GM21360 (cell line): ENCODE measurements at regions not wholly inside any gene's neighbourhood (a gene's known extent, or its start where the extent isn't known, plus 50 kb on each side); places are given as distances from the start of the nearest gene placed in this dataset.

Experiments used
- ATAC-seq: cut with Tn5 transposase; IDR thresholded peaks from one replicate; pipeline ENCODE4 v1.9.1; 2021; ENCODE audit warnings: mild to moderate bottlenecking, moderate library complexity; ENCODE audit not compliant: unreplicated experiment

DNA sequence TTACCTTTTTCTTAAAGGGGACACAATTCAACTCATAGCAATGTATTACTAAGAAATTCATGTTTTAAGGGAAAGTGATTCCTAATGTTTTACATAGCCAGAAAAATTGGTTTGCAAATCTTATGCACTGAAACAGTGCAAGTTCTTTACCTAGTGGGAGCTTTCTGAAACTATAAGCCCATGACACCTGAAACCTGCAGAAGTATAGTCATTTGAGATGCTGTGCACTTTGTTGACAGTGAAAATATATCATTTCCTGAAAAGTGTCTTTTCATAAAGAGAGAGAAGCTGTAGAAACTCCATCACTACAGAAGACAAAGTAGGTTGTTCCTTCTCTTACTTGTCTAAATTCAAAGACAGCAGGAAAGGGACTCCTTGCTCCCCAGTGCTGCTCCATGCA, 517.1 kb downstream of the LMO7 start:
- ATAC-seq: no peak

DNA sequence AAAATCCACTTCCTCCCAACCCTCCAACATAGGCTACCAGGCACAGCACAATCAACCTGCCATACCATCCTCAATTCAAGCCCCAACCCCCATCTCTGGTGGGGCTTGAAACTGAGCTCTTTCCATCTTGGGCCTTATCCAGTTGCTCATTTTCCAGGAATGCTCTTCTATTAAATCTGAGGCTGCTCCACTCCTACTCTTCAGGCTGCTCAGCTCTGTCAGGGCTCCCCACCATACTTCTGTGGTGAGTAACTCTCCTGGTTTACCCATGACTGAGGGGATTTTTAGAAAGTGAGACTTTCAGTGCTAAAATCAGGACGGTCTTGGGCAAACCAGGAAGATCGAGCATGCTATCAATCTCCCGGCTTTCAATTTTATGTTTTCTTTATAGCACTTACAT, 512.8 kb downstream of the LMO7 start:
- ATAC-seq: no peak

DNA sequence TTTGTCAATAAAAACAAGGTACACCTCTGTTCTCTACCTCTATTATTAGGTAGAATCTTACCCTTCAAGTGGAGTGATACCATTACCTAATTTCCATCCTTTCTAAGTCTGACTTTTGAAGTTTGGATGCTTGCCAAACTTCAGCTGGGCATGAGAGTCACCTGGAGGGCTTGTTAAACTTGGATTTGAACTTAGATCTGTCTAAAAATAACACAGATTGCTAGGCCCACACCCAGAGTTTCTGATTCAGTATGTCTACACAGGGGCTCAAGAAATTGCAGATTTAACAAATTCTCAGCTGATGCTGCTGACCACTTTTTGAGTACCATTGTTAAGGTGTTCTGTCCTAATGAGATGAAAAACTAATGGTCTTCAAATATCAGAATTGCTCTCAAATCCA, 512.2 kb downstream of the LMO7 start:
- ATAC-seq: no peak

DNA sequence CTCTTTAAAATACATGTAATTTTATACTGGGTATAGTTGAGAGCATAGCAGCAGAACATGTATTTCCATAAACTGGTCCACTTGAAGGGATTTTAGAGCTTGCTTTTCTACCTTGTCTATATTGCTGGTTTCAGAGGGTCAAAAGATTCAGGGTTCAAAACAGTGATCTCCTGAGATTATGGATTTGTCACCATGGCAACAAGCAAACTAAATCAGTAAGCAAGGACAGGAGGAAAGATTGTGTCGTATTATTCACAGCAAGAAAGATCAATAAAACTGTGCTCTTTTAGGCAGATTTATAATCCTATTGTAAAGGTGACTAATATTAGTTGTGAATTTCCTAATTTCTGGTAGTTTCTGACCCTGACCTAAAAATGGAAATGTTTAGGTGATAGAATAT, 496.4 kb downstream of the LMO7 start:
- no peak for ATAC-seq

DNA sequence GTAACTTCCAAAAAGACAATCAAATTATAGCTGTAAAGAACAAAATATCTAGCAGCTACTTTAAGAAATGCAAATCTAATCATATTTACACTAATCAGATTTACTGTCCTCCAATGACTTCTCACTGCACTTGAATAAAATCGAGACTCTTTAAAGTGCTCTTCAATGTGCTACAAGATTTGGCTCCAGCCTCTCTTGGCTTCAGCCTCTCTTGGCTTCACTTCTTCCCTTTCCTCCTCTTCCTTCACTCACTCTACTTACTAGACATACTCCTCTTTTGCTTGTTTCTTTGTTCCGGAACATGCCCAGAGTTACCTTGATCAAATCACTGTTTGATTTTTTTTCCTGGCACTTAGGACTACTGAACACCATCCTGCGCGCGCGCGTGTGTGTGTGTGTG, 495.4 kb downstream of the LMO7 start:
- no peak for ATAC-seq

DNA sequence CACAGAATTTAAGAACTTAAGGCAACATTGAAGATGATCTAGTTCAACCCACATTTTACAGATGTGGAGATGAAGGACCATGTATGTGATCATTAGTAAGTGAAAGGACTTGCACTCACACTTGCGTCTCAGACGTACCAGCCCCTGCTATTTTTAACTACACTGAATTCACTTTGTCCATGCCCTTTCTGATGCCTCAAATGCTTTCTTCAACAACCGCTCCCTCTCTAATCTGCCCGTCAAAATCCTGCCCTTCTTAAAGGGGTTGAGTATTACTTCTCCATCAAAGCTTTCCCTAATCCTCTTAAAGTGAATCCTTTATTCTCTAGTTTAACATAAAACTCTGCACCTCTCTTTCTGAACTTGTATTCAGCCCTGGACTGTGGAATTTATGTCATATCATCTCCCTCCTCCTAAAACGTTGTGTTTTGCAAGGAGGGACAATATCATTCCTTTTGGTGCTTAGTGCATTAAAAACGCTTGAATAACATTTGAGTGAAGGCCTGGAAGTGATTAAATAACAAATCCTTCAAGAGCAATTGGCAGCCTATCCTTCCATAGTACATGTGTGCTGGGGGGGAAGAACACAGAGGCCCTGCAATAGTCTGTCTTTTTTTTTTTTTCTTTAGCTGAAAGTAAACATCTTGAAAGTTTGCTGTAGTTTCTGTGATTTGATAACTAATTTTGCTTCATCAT, 493.3 kb downstream of the LMO7 start:
- ATAC-seq: no peak

DNA sequence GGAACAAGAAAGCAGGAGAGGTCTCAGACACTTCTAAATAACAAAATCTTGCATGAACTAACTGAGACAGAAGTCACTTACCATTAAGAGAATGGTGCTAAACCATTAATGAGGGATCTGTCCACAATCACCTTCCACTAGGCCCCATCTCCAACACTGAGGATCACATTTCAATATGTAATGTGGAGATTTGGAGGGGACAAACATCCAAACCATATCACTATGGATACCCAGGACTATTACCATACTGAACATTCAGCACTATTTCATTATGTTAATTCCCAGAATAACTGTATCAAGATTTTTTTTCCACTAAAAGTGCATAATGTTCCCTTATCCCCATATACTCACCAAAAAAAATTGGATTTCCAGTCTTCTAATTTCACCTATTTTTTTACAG, 491.8 kb downstream of the LMO7 start:
- no peak for ATAC-seq

DNA sequence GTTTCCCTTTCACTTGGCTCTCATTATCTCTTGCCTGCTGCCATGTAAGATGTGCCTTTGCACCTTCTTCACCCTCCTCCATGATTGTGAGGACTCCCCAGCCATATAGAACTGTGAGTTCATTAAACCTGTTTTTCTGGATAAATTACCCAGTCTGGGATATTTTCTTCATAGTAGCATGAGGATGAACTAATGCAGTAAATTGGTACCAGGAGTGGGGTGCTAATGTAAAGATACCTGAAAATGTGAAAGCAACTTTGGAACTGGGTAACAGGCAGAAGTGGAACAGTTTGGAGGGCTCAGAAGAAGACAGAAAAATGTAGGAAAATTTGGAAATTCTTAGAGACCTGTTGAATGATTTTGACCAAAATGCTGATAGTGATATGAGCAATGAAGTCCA, 487.4 kb downstream of the LMO7 start:
- ATAC-seq: no peak

DNA sequence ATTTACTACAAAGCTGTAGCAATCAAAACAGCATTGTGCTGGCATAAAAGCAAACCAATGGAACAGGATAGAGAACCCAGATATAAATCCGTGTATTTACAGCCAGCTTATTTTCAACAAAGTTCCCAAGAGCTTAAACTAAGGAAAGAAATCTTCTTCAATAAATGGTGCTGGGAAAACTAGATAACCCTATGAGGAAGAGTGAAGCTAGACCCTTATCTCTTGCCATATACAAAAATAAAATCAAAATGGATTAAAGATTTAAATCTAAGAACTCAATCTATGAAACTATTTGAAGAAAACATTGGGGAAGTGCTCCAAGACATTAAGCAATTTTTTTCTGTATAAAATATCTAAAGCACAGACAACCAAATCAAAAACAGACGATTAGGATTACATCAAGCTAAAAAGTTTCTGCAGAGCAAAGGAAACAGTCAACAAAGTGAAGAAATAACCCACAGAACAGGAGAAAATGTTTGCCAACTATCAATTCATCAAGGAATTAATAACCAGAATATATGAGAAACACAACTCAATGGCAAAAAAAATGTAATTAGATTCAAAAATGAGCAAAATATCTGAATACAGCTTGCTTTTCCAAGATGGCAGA, 480.7 kb downstream of the LMO7 start:
- no peak for ATAC-seq

DNA sequence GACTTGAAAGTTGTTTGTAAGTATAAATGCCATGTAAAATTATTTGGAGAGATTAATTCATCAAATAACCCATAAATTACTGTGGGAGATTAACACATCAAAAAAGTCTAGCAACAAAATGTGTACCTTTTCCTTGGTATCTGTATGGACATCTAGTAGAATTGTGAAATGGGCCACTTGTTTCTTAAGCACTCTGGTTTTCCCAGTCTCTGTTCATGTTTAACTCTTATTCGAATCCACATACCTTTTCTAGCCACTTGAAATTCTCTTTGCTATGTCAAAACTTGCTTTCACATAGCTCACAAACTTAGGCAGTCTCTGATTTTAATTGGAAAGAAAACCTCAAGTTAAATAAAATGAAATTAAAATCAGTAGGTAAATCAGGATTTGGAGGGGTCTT, 470.6 kb downstream of the LMO7 start:
- ATAC-seq: no peak

DNA sequence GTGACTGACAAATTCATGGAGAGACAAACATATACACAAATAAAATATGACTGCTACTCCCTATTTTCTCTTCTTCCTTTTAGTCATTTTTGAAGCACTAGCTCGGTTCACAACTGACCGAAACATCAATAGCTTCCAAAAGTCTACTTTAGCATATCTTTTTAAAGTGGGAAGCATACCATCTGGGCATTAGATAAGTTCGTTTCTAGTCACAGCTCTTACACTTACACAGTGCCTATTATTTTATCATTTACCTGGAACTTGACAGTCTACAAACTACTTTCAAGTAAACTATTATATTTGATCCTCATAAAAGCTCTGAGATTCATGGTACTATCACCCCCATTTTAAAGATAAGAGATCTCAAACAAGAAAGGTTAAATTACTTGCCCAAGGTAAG, 458.5 kb downstream of the LMO7 start:
- no peak for ATAC-seq

DNA sequence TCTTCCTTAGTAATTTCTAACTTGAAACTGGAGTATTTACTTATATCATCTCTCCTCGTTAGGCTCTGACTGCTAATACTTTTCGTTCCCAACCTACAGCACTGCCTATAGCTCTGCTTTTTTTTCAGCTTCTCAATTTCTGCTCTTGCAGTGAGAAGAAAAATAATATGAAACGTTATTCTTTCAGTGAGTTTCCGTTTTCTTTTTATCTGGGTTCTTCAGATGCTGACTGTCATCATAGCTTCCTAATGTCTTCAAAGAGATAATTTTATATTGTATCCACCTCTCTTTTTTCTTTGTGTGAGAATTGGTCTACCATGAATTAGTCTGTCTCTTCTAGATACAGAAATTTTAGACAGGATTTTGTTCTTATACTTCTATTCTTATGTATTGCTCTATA, 454.9 kb downstream of the LMO7 start:
- ATAC-seq: no peak

DNA sequence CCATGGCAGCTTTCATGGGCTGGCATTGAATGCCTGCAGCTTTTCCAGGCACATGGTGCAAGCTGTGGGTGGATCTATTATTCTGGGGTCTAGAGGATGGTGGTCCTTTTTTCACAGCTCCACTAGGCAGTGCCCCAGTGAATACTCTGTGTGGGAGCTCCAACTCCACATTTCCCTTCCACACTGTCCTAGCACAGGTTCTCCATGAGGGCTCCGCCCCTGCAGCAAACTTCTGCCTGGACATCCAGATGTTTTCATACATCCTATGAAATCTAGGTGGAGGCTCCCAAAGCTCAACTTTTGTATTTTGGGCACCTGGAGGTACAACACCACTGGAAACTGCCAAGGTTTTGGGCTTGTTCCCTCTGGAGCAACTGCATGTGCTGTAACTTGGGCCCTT, 450.6 kb downstream of the LMO7 start:
- no peak for ATAC-seq

DNA sequence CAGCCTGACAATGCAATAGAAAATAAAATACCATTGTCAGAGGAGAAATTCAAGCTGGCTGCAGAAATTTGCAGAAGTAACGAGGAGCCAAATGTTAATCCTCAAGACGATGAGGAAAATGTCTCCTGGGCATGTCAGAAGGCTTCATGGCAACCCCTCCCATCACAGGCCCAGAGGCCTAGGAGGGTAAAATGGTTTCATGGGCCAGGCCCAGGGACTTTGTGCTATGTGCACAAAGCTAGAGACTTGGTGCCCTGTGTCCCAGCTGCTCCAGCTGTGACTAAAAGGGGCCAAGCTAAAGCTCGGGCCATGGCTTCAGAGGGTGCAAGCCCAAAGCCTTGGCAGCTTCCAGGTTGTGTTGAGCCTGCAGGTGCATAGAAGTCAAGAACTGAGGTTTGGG, 431.7 kb downstream of the LMO7 start:
- ATAC-seq: no peak

DNA sequence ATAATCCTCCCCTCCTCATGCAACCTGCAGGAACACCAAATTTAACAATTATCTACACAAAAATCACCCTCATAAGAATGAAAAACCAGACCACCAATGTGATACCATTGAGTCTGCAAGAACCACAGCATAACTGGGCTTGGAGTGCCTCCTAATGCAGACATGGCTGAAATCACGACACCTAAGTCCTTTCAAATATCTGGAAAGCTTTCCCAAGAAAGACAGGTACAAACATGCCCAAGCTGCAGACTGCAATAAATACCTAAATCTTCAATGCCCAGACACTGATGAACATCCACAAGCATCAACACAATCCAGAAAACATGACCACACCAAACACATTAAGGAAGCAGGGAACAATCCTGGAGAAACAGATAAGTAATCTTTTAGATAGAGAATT, 417.1 kb downstream of the LMO7 start:
- no peak for ATAC-seq

DNA sequence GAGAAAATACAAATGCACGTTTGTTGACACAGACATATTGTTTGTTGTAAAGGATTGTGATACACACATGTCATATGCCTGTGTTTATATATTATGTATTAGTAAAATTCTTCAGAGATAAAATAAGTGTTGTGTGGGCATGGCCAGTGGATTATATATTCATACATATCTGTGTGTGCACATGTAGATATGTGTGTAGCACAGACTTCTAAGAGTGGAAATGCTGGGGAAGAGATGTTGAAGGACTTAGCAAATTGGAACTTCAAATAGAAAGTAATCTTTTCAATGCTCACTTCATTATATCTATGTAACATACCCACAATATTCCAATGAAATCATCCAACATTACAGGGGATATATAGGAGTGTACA, 413.2 kb downstream of the LMO7 start:
- ATAC-seq: no peak

DNA sequence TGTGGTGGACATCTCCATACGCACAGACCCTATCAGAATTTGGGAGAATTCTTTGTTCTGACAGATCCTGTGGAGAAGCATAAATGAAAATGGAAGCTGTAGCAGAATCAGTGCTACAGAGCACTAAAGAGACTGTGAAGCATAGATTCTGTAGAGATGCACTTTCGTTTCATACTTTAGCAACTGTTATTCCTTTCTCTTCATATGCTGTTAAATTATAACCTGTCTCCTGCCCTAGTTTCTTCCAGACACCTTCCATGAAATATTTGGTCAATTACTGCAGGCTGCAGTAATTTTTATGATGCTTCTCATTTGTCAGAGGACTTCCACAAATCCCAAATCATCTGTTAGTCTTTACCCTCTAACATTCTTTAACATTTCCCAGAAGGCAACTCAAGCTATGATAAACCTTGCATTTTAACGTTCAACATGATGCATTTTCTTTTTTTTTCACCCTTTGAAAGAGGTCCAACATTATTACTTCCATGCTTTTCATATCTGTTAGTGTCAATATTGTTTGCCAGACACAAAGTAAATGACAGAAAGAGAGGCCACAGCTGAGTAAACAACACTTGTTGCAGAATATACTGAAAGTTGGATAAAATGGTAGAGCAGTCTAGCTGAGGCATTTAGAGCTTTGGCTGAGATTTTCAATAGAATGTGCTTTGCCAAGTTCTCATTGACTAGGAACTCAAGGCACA, 412.7 kb downstream of the LMO7 start:
- no peak for ATAC-seq

DNA sequence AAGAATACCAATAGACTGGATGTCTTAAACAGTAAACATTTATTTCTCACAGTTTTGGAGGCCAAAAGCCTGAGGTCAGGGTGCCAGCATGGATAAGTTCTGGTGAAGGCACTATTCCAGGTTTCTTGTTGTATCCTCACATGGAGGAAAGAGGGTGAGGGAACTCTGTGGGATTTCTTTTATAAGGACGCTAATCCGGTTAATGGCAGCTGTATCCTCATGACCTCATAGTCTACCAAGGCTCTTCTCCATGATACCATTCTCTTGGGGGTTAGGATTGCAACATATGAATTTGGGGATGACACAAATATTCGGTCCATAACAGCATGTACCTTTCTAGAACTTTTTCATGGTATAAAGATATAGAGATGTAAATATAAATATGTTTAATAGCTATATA, 412.0 kb downstream of the LMO7 start:
- ATAC-seq: no peak

DNA sequence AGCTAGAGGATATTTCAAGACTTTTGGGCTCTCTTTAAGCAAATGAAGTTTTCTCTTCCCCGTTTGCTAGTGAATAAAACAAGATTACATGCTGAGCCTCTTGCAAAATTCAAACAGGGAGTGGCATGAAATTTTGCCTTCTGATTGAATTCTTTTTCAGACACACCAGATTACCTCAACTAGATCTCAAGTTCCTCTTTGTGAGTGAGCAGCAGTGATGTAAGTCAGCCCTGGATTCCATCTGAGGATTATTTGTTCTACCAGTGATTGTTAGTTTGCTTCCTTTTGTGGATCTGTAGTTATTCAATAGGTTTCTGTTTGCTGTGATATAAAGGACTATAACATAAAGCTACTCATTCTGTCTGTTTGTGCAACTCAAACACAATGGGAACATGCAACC, 407.7 kb downstream of the LMO7 start:
- no peak for ATAC-seq

DNA sequence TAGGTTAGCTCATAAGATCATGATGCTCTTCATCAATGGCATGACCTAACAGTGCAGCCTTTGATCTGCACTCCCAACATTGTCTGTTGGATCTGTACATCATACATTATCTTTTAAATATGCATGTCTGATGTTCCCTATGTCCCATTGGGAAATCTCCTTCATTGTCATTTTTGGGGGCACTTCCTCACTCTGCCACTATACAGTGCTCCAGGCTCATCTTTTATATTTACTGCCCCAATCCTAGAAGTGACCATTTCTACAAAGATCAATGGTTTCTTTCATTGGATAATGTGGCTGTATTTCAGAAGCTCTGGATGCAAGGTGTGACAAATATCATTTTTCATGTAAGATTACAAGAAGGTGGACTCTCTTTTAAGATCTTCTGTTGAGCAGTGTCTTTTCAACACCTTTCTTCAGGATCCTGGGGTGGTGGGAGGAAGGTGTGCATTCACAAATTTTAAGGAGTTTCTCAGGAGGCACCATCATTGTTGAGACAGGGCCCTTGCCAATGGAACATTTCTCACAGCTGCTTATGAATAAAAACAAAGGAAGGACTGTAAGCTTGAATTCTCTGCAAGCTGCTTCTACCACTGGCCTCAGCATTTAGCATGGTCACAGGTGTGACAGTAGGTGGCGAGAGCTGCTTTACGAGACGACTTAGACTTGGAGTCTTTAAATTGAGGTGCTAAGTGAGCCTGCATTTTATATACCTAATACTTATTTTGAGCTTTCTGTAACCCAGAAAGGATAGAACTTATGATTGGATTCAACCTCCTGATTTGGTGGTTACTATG, 403.0 kb downstream of the LMO7 start:
- no peak for ATAC-seq

DNA sequence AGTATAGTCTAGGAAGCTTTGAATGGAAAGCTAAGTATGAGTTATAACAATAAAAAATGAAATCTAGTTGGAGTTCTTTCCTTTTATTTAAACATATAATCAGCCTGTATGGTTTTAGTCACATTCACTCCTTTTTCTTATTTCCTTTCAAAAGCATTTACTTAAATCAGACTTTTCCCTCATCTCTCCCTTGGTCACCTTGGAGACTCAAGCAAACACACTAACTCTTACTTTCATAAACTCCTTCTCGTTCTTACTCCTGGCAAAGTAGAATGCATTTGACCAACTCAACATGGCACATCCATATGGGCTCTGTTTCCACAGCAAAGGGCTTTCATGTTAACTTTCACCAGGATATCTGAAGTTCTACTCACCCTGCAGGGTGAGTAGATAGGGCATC, 400.0 kb downstream of the LMO7 start:
- ATAC-seq: no peak

DNA sequence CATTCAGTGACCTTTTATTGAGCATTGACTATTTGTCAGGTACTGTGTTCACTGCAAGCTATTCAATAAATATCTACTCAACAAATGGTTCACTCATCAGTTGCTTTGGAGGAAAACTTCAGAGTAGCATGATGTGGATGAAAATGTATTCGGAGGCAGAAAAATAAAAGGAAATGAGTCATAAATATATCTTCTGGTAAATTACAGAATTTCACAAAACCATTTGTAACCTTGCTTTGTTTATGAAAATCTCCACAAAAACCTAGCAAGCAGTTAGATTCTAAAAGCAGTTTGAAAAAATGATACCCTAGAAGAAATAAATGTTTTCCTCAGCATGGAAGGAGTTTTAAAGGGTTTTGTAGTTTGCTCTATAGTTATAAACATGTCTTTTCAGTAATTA, 399.6 kb downstream of the LMO7 start:
- ATAC-seq: no peak
